Stimulated activated CD4-positive, alpha-beta T cell treated with anti-CD3 and anti-CD28 coated beads, Interleukin-15, amount 100 ng/mL, for 24 hours (primary cell): ENCODE measurements at regions not wholly inside any gene's neighbourhood (a gene's known extent, or its start where the extent isn't known, plus 50 kb on each side); places are given as distances from the start of the nearest gene placed in this dataset.
"Not testable (repeated sequence)": the region's sequence is repeated elsewhere in the genome, so short reads cannot be mapped to it uniquely, and the experiment has no call there.

ENCODE experiments used
- DNase-seq: peaks from one replicate; pipeline ENCODE4 v3.0.0-alpha.2; 2020

DNA sequence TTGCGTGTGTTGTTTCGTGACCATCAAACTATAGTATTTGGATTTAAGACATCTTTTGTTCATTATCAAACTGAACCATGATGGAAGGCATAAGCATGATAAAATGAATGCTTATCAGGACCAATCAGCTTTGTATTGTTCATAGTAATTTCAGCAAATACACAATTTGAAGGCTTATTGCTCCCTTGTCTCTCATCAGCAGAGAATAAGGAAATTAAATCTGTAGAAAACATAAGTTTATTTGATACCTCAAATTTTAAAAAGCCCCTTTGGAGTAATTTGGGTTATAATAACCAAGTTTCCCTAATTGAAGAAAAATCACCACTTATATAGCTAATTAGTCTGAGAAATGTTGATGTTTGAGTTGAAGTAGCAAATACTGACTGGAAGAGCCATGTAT lies 705.7 kb downstream of the NUP35 start:
- DNase-seq, result no peak

DNA sequence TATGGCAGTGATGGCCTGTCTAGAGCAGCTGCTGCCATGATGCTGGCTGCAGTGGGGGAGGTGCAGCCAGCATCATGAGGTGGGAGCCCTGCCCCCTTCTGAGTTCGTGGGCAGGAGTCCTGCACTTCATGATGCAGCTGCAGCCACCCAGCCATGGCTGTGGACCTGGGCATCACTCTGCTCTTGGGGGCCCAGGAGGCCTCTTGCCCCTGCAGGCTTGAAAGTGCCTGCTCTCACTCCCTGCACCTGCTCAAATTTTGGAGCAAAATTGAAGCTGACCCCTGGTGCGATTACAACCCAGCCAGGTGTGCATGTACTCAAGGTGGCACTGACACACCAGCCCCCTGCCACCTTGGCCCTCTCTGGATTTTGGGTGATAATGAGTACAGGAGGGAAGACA lies 712.9 kb downstream of the NUP35 start:
- no peak for DNase-seq

DNA sequence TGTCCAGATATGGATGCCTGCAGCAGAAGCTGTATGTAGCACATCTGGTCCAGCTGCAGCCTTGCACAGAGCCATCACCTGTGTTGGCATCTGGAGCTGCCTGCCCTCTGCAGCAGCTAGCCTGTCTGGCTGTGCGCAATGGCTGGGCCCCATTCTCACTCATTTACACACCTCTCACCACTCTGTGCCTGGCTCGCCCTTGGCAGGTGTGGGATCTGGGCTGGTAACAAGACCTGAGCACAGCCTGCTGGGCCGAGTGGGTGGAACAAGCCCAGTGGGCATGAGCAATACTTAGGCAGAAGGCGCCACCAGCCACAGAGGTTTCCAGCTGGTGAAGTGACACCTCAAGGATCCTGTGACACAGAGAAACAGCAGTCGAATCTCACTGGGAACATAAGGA lies 714.1 kb downstream of the NUP35 start:
- no peak for DNase-seq

DNA sequence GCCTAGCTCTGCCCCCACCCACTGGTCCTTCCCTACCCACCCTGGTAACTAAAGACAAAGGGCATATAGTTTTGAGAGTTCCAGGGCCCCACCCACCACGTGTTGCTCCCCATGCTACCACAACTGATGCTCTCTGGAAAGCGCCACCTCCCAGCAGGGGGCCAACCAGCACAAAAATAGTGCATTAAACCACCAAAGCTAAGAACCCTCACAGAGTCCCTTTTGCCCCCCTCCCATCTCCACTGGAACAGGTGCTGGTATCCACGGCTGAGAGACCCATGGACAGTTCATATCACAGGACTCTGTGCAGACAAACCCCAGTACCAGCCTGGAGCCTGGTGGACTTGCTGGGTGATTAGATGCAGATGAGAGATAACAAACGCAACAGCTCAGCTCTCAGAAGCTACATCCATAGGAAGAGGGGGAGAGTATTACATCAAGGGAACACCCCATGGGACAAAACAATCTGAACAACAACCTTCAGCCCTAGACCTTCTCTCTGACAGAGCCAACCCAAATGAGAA lies 715.9 kb downstream of the NUP35 start:
- no peak for DNase-seq

DNA sequence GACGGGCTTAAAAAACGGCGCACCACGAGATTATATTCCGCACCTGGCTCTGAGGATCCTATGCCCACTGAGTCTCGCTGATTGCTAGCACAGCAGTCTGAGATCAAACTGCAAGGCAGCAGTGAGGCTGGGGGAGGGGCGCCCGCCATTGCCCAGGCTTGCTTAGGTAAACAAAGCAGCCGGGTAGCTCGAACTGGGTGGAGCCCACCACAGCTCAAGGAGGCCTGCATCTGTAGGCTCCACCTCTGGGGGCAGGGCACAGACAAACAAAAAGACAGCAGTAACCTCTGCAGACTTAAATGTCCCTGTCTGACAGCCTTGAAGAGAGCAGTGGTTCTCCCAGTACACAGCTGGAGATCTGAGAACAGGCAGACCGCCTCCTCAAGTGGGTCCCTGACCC lies 725.6 kb downstream of the NUP35 start:
- DNase-seq, result not testable (repeated sequence)

DNA sequence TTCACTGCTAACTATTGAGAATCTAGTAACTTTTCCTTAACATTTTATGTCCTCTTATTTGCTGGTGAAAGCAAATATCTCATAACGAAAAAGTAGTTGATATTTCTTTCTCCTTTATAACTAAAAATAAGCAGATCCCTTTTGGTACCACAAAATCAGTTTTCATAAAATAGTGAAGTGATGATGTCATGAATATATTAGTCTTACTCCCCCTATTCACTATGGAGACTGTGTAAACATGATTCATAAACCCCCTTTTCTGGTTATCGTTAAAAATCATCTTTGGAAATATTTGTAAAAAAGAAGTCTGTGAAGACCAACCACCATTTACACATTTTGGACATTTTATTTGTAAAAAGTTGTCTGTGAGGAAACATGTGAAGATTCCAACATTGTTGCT lies 734.9 kb downstream of the NUP35 start:
- no peak for DNase-seq

DNA sequence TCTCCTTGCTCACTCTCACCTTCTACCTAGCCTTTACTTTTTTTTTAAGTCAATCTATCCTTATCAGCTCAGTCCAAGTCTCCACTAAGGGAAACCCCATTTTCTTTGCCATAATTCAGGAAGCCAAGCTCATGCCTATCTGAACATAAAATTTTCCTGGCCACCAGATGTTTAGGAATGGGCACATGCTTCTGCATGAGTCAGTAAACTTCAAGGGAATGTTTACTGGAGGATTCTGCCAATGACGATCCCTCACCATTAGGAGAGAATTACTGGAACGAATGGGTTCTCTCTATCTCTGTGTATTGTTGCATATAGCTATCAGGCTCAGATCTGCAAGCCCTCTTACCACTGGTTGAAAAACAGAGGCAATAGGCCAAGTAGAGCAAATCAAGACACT lies 731.7 kb upstream of the ZNF804A start:
- DNase-seq, result no peak

DNA sequence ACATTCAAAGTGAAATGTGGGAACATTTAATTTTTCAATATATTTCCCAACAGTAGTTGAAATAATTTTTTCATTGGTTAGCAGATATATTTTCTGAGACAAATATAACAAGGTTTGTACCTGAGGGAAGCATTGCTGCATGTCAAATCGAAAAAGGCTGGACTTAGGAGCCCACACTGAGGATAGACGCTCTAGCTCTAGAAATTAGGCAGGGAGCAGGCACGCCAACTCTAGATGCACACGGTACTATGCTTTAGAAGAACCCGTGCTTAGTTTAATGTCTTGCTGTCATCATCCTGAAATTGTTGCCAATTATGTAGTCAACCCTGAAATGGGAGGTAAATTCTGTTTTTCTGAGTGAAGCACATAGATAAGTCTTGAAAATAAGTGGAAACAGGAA lies 731.1 kb upstream of the ZNF804A start:
- DNase-seq, result no peak

DNA sequence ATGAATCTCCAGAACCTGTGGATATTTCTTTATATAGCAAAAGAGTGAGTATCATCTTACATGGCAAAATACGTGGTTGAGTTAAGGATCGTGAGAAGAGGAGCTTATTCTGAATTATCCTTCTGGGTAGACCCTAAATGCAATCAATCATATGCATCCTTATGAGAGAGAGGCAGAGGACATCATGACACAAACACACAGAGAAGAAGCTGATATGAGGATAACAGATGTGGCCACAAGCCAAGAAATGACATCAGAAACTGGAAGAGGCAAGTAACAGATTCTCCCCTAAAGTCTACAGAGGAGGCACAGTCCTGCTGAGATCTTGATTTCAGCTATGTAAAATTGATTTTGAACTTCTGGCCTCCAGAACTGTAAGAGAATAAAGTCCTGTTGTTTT lies 730.2 kb upstream of the ZNF804A start:
- no peak for DNase-seq

DNA sequence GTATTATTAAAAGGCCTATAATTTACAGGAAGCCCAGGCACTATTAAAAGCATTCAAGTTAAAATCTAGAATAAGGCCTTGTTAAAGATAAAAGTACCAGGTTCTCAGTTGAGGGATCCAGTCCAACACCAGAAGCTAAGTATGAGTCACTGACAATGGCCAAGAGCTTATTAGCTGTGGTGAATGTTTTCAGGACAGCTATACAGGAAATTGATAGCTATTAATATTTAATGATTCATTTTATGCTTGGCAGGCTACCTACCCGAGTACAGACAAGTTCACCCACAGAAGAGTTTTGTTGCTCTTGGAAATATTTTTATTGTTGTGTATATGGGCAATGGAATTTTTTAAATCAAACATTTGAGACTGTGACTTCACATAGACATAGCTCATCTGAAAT lies 729.6 kb upstream of the ZNF804A start:
- DNase-seq, result no peak

DNA sequence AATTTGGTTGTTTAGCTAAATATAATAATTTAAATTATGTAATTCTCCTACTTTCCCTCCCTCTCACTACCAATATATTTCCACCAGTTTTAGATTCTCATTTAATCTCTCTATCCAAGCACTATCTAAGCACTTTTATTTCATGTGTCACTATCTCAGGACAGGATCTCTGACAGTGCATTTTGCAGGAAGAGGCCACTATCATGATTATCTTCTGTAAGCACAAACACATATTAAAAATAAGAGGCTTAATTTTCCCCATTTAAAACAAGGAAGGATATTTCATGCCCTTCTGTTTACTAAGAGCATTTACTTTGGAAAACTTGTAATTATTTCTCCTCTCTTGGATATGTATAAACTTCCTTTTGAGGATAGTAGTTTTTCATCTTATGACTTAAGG lies 726.2 kb upstream of the ZNF804A start:
- DNase-seq, result no peak

DNA sequence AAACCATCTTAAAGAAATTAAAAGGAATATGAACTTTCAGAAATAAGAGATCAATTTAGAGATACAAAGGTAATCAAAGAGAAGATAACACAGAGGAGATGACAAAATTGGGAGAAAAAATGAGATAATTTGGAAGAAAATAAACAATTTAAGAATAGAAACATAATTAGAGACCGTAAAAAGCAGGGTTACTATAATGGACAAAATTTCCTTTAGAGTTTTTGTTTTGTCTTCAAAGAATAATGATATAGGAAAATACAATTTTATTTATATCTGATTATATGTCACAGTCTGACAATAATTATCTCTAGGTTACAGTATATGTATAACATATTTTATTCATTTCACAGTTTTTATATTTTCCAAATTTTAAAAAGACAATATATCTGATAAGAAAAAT lies 716.4 kb upstream of the ZNF804A start:
- no peak for DNase-seq

DNA sequence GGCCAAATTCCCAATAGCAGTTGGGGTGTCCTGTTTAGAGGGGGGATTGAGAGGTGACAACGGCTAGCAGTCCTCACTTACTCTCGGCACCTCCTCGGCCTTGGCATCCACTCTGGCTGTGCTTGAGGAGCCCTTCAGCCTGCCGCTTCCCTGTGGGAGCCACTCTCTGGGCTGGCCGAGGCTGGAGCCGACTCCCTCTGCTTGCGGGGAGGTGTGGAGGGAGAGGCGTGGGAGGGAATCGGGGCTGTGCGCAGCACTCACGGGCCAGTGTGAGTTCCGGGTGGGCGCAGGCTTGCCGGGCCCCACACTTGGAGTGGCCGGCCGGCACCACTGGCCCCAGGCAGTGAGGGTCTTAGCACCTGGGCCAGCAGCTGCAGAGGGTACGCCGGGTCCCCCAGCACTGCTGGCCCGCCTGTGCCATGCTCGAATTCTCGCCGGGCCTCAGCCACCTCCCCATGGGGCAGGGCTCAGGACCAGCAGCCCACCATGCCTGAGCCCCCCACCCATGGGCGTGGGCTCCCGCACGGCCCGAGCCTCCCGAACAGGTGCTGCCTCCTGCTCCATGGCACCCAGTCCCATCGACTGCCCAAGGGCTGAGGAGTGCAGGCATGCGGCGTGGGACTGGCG lies 705.9 kb upstream of the ZNF804A start:
- DNase-seq, result no peak

DNA sequence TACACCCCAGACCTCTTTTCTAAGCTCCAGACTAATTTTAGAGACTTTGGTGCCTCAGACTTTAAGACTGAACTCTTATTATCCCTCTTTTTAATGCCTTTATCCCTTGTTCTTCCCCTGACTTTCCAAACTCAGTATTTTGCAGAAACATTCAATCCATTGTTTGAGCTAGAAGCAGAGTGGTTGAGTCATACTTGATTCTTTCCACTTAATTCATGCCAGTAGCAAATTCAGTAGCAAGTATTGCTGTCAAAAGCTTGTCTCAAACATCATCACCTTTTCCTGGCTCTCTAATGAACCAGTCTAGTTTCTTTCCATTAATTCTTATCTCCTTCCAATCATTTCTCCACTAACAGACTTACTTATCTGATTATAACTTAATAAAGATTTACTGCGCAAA lies 699.7 kb upstream of the ZNF804A start:
- DNase-seq, result no peak

DNA sequence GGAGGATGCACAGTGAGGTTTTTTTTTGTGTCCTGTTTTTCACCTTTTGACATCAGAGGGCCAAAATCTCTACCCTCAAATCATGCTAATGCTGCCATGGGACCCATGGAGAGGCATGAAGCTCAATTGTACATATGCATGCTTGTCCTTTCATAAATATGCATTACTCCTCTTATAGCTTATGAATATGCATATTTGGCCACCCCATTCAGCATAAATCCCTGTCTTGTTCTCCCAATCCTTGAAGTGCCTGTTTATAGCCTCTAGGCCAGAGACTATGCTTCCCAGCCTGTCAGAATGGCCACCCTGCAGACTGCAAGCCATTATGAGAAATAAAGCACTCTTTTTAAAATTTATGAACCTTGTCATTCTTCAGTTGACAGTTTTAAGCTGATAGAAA lies 696.4 kb upstream of the ZNF804A start:
- no peak for DNase-seq

DNA sequence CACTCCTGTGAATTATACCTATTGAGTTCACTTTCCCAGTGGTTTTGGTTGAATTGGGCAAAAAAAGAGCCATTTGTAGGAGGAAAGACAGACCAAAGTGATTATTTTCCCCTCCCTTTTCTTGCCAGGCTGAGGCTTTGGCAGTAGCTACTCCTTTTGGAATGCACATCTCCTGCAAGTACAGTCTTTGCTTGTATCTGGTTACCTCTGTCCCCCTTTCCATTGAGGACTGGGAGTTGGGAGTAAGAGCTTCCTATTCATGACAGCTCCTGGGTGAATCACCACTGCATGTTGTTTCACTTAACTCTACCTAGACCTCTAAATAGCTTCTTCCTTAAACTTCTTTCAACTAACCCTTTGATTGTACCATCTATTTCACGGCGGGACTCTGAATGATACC lies 695.3 kb upstream of the ZNF804A start:
- no peak for DNase-seq

DNA sequence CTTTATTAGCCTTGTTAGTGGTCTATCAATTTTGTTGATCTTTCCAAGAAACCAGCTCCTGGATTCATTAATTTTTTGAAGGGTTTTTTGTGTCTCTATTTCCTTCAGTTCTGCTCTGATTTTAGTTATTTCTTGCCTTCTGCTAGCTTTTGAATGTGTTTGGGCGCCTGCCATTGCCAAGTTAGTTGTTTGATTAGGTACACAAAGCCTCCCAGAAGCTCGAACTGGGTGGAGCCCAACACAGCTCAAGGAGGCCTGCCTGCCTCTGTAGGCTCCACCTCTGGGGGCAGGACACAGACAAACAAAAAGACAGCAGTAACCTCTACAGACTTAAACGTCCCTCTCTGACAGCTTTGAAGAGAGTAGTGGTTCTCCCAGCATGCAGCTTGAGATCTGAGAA lies 682.3 kb upstream of the ZNF804A start:
- DNase-seq, result not testable (repeated sequence)

DNA sequence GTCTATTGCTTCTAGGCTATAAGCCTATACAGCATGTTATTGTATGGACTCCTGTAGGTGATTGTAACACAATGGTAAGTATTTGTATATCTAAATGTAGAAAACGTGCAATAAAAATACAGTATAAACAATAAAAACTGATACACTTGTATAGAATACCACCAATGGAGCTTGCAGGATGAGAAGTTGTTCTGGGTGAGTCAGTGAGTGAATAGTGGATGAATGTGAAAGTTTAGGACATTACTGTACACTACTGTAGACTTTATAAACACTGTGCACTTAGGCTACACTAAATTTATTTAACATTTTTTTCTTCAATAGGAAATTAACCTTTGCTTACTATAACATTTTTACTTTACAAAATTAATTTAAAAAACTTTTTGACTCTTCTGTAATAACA lies 679.2 kb upstream of the ZNF804A start:
- no peak for DNase-seq

DNA sequence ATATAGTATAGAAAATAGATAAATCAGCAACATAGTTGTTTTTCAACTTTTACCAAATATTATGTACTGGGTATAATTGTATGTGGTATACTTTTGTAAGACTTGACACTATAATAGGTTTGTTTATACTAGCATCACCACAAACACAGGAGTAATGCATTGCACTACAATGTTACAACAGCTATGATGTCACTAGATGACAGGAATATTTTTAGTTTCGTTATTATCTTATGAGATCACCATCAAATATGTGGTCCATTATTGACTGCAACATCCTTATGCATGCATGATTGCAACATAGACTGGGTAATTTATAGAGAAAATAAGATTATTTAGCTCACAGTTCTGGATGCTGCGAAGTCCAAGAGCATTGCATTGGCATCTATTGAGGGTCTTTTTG lies 678.4 kb upstream of the ZNF804A start:
- no peak for DNase-seq

DNA sequence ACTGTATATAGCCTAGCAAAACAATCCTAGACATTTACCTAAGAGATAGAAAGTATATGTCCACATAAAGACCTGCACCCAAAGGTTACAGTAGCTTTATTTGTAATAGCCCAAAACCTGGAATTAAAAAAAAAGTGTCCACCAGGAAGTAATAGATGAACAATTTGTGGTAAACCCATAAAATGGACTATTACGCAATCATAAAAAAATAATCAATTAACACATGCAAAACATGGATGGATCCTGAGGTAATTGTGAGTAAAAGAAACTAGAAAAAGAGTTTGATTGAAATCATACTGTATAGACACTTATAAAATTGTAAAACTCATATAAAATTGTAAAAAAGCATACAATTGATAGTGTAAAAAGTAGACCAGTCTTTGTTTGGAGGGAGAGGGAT lies 673.0 kb upstream of the ZNF804A start:
- no peak for DNase-seq

DNA sequence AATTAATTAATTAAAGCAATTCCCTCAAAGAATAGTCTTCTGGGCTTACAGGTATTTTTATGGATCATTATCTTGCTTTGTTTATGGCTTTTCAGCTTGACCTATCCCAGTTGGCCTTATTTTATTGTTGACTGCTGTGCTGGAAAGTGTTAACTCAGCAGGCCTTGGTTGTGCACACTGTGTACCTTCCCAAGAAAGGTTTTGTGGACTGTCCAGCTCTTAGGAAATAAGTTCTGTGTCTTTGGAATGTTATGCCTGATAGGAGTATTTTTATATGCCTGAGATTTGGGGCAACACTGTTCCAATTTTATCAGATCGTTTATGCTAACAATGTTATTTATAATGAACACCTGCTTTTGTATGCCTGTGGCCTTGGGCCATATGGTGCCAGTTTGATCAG lies 671.9 kb upstream of the ZNF804A start:
- no peak for DNase-seq

DNA sequence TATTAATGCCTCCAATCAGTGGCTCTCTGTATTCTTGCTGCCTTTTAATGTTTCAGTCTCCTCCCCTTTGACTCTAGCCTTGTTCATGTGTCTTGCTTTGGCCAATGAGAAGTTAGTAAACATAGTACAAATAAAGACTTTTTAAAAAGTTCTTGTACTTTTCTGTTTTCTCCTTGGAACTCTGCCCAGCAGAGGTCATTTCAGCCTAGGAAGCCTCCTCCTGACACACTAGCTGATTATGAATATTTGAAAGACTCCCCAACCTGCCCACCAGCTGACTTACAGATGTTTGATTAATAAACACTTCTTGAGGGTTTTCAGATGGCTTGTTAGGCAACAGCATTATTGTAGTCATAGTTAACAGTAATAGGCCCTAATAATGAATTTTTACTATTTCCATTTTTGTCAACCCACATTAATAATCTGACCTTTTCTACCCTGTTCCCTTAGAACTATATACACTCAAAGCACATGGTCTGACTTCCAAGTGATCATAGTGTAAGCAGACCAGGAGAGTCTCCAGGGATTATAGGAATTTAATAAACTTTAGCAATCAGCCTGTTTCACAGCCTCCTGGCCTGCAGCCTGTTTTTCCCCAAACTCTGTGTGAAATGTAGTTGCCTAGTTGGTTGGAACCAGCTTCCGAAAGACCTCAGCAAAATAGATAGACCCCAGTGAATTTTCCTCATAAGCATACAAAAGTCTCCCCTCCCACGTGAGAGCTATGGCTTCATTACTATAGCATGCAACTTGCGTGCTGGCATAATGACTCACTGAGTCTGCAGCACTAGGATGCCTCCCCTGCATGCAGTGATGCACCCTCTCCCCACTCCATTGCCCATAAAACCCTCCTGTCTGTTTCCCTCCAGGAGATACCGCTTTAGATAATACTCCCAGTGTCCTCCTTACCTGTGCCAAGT lies 670.7 kb upstream of the ZNF804A start:
- no peak for DNase-seq

DNA sequence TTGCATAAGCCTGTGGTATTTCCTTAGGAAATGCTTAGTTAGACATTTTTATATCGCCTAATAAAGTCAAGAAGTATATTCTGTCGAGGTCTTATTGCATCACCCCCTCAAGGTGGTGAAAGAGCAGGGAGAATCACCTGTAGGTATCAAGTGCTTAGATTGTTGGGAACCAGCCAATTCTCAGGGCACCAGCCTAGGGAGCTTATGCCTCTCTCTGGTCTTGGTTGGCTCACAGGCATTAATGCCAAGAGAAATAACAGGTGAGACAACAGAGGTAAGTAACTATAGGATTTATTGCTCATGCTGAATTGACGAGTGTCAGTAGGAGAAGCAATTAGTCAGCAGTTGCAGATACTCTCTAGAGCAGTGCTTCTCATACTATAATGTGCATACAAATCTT lies 663.3 kb upstream of the ZNF804A start:
- DNase-seq, result no peak

DNA sequence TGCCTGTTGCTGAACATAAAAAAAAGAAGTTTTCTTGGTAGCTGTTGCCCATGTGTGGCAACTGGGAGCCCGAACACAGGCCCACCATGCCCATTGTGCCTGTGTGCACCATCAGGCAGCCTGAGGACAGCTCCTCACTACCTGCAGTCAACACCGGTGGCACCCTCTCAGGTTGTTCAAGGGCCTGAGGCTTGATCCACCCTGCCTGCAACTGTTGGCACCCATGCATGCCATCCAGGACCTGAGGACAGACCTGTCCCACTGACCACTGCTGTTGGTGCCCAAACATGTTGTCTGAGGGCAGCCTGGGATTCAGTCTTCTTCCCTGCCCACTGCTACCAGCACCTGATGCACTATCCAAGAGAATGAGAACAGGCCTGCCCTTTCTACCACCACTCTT lies 661.1 kb upstream of the ZNF804A start:
- DNase-seq, result no peak

DNA sequence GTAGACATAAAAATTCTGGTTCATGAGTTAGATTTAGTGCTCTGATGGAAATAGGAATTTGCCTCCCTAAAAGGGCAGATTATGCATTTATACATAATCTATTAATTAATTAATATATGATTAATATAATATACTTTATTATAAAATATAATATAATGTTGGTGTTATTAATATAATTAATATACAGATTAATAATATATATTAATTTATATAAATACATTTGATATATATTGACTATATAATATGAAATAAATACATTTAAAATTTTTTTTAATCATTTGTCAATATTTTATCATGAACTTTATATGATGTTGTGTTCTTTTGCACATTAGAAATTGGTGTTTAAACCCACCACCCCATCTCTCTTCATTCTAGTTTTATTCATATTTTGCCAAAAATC lies 652.1 kb upstream of the ZNF804A start:
- no peak for DNase-seq
